Panc1 (cell line): ENCODE measurements at regions not wholly inside any gene's neighbourhood (a gene's known extent, or its start where the extent isn't known, plus 50 kb on each side); places are given as distances from the start of the nearest gene placed in this dataset.

Experiments
- POLR2AphosphoS5 ChIP-seq: IDR thresholded peaks from 2 replicates; pipeline ENCODE4 v1.6.1; 2012; ENCODE audit warnings: mild to moderate bottlenecking, low read depth, low read length, moderate library complexity
- TF ChIP-seq, protein P1 (sequence below): fragments of 450-650 bp; IDR thresholded peaks from 2 replicates; pipeline ENCODE4 v1.5.1; 2017; ENCODE audit warnings: mild to moderate bottlenecking
- TF ChIP-seq, protein P2 (sequence below), 2 experiments: IDR thresholded peaks; 2 replicates each; pipeline ENCODE4 v1.6.1; 2011 to 2012; ENCODE audit warnings: low read depth in 2 of 2, control low read depth in 1 of 2, low read length in 1 of 2, mild to moderate bottlenecking in 1 of 2, moderate library complexity in 1 of 2; ENCODE audit not compliant: insufficient read depth in 1 of 2

DNA sequence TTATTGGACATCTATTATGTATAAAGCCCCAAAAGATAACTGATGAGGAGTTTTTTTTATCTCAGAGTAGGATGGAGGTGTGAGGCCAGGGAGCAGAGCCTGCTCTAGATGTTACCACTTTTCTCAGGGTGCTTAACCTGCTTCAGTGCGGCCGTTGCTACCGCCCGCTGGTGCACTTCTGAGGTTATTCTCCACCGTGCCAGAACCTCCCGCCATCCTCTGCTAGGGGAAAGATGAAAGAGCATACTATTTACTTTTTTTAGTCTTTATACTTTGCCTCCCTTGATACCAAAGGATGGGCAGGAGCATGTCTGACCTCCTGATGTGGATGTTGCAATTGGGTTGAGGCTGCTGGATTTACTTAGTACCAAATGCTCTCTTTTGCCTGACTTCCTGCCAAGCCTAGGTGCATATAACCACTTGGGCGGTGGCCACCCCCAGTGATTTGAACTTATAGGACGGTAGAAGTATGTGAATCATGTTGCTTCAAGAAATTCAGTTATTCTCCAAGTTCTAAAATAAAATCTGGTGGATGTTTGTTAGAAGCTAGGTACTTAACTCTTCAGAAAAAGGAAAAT lies 71.1 kb upstream of the HSPB3 start:
- TF ChIP-seq, protein P1, sequence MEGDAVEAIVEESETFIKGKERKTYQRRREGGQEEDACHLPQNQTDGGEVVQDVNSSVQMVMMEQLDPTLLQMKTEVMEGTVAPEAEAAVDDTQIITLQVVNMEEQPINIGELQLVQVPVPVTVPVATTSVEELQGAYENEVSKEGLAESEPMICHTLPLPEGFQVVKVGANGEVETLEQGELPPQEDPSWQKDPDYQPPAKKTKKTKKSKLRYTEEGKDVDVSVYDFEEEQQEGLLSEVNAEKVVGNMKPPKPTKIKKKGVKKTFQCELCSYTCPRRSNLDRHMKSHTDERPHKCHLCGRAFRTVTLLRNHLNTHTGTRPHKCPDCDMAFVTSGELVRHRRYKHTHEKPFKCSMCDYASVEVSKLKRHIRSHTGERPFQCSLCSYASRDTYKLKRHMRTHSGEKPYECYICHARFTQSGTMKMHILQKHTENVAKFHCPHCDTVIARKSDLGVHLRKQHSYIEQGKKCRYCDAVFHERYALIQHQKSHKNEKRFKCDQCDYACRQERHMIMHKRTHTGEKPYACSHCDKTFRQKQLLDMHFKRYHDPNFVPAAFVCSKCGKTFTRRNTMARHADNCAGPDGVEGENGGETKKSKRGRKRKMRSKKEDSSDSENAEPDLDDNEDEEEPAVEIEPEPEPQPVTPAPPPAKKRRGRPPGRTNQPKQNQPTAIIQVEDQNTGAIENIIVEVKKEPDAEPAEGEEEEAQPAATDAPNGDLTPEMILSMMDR, result no peak
- no peak for TF ChIP-seq POLR2AphosphoS5
- TF ChIP-seq, protein P2, sequence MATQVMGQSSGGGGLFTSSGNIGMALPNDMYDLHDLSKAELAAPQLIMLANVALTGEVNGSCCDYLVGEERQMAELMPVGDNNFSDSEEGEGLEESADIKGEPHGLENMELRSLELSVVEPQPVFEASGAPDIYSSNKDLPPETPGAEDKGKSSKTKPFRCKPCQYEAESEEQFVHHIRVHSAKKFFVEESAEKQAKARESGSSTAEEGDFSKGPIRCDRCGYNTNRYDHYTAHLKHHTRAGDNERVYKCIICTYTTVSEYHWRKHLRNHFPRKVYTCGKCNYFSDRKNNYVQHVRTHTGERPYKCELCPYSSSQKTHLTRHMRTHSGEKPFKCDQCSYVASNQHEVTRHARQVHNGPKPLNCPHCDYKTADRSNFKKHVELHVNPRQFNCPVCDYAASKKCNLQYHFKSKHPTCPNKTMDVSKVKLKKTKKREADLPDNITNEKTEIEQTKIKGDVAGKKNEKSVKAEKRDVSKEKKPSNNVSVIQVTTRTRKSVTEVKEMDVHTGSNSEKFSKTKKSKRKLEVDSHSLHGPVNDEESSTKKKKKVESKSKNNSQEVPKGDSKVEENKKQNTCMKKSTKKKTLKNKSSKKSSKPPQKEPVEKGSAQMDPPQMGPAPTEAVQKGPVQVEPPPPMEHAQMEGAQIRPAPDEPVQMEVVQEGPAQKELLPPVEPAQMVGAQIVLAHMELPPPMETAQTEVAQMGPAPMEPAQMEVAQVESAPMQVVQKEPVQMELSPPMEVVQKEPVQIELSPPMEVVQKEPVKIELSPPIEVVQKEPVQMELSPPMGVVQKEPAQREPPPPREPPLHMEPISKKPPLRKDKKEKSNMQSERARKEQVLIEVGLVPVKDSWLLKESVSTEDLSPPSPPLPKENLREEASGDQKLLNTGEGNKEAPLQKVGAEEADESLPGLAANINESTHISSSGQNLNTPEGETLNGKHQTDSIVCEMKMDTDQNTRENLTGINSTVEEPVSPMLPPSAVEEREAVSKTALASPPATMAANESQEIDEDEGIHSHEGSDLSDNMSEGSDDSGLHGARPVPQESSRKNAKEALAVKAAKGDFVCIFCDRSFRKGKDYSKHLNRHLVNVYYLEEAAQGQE (IDR thresholded peaks at IDR 0.05; ENCODE audit: insufficient read depth in 1 of 2, low read depth in 2 of 2, low read length in 1 of 2), result no peak
